Thyroid gland (tissue), 4 donors: ENCODE measurements at regions not wholly inside any gene's neighbourhood (a gene's known extent, or its start where the extent isn't known, plus 50 kb on each side); places are given as distances from the start of the nearest gene placed in this dataset.

ENCODE experiments used
- DNase-seq, 2 donors: peaks; one replicate each; pipeline ENCODE4 v3.0.0-alpha.2; 2019
- H3K27ac ChIP-seq, 3 donors: fragments of 200-600 bp; sonication (generic); 1 replicate in 2 of 3; 2 replicates in 1 of 3; pipeline ENCODE4 v1.5.1; 2016 to 2019; ENCODE audit warnings: mild to moderate bottlenecking in 1 of 3, moderate library complexity in 1 of 3
- H3K27me3 ChIP-seq: fragments of 200-600 bp; sonication (generic); one replicate; pipeline ENCODE4 v1.5.1; 2019
- H3K36me3 ChIP-seq, 2 donors: fragments of 200-600 bp; sonication (generic); one replicate each; pipeline ENCODE4 v1.5.1; 2016 to 2019
- H3K4me1 ChIP-seq, 2 donors: fragments of 200-600 bp; sonication (generic); one replicate each; pipeline ENCODE4 v1.5.1; 2017 to 2019
- H3K4me3 ChIP-seq, 3 donors: fragments of 200-600 bp; sonication (generic); replicated peaks in 1 of 3; 1 replicate in 2 of 3; 2 replicates in 1 of 3; pipeline ENCODE4 v1.5.1; 2016; ENCODE audit warnings: mild to moderate bottlenecking in 1 of 3
- H3K9me3 ChIP-seq: fragments of 200-600 bp; sonication (generic); one replicate; pipeline ENCODE4 v1.5.1; 2017
- POLR2A ChIP-seq, 2 donors: fragments of 450-650 bp; IDR thresholded peaks; one replicate each; pipeline ENCODE4 v1.6.1; 2017; ENCODE audit warnings: antibody characterized with exemption in 2 of 2, mild to moderate bottlenecking in 2 of 2, moderate library complexity in 1 of 2
- WGBS, 2 donors: methylation state at CpG; one replicate each; pipeline ENCODE4 v1.1.5; 2017; 5-methylcytosine and 5-hydroxymethylcytosine counted together
- intact Hi-C: fragments of 100-400 bp; cut with DNase I; formaldehyde crosslinking; loops from one replicate; pipeline ENCODE4 v1.15.1; 2023
- TF ChIP-seq, protein P1 (sequence below), 6 experiments: fragments of 200-600 bp in 3 of 6; fragments of 450-650 bp in 3 of 6; sonication (generic) in 3 of 6; IDR thresholded peaks; one replicate each; pipeline ENCODE4 v1.5.1; 2016 to 2019; ENCODE audit warnings: antibody characterized with exemption in 6 of 6, mild to moderate bottlenecking in 2 of 6, inconsistent platforms in 1 of 6, moderate library complexity in 1 of 6

DNA sequence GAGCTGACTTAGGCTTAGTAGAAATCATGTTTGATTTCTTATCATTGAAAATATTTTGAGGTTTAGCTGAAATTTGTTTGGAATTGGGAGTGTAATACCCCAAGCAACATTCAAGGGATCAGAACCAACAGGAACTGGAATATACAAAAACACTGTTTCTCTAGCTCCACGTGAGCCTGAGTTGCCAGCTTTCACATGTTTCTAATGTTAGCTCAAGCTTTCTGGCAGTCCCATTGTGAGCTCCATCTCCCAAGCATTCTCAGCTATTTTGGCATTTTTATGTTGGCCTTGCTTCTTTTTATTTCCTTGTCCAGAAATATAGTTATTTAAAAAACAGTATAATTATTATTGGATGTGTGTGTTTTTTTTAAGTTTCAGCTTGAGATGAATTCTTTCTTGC lies 427.1 kb upstream of the DPH6 start:
- Histone ChIP-seq H3K27me3 (no peaks in the 10 kb centered on the region), H3K36me3 (no peaks in the 10 kb centered on the region), H3K9me3 (no peaks in the 10 kb centered on the region), H3K4me1 (no peaks in the 10 kb centered on the region), H3K4me3 (no peak overlapping the region), H3K27ac (no peak overlapping the region)
- DNase-seq: no peak
- TF ChIP-seq, protein P1, sequence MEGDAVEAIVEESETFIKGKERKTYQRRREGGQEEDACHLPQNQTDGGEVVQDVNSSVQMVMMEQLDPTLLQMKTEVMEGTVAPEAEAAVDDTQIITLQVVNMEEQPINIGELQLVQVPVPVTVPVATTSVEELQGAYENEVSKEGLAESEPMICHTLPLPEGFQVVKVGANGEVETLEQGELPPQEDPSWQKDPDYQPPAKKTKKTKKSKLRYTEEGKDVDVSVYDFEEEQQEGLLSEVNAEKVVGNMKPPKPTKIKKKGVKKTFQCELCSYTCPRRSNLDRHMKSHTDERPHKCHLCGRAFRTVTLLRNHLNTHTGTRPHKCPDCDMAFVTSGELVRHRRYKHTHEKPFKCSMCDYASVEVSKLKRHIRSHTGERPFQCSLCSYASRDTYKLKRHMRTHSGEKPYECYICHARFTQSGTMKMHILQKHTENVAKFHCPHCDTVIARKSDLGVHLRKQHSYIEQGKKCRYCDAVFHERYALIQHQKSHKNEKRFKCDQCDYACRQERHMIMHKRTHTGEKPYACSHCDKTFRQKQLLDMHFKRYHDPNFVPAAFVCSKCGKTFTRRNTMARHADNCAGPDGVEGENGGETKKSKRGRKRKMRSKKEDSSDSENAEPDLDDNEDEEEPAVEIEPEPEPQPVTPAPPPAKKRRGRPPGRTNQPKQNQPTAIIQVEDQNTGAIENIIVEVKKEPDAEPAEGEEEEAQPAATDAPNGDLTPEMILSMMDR (IDR thresholded peaks at IDR 0.05): no peak
- no peak for TF ChIP-seq POLR2A (IDR thresholded peaks at IDR 0.05)
- 25 to 44% methylated on average over 1 of the region's 1 CpG for WGBS, 2 donors
- intact Hi-C loops: no loop called here

DNA sequence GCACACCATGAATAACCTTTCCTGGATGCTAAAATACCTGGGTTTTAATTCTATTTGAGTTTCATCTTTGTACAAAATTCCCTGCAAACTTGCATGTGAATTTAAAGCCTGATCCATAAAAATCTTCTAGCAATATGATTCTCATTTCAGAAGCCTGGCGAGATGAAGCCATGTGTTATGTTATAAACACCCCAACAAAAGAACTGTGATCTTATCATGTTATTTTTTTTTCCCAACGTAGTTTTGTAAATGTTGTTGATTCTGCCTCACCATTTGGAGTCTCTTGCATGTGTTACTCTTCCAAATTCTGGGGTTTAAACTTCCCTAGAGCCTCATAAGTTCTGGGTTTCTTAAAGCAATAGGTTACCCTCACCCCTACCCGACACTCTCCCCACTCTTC lies 428.1 kb upstream of the DPH6 start:
- no peak overlapping the region for H3K27ac ChIP-seq
- intact Hi-C loops: no loop called here

GRCh38 chr15:35975941-35976340 lies 430.0 kb upstream of the DPH6 start:
- DNase-seq: no peak
- Histone ChIP-seq H3K27ac (no peak overlapping the region), H3K36me3 (no peaks in the 10 kb centered on the region), H3K9me3 (no peaks in the 10 kb centered on the region), H3K4me3 (no peak overlapping the region), H3K4me1 (no peaks in the 10 kb centered on the region), H3K27me3 (no peaks in the 10 kb centered on the region)
- WGBS, 2 donors: 93% methylated on average over 4 of the region's 4 CpGs
- intact Hi-C loops: no loop called here
- no peak for TF ChIP-seq POLR2A (IDR thresholded peaks at IDR 0.05)
- TF ChIP-seq, protein P1 (IDR thresholded peaks at IDR 0.05): no peak

More for the DNA sequence above, 428.1 kb upstream of the DPH6 start:
- no peaks in the 10 kb centered on the region for H3K36me3 ChIP-seq
- 62 to 69% methylated on average over 3 of the region's 3 CpGs for WGBS, 2 donors
- no peak for DNase-seq
- no peaks in the 10 kb centered on the region for H3K27me3 ChIP-seq
- no peak for TF ChIP-seq POLR2A (IDR thresholded peaks at IDR 0.05)
- TF ChIP-seq, protein P1 (IDR thresholded peaks at IDR 0.05): no peak
- no peak overlapping the region for H3K4me3 ChIP-seq
- no peaks in the 10 kb centered on the region for H3K9me3 ChIP-seq
- no peaks in the 10 kb centered on the region for H3K4me1 ChIP-seq

GRCh38 chr15:35979608-35980007 lies 433.6 kb upstream of the DPH6 start:
- Histone ChIP-seq H3K36me3 (no peaks in the 10 kb centered on the region), H3K4me1 (no peaks in the 10 kb centered on the region), H3K27ac (no peak overlapping the region), H3K4me3 (no peak overlapping the region), H3K9me3 (no peaks in the 10 kb centered on the region), H3K27me3 (no peaks in the 10 kb centered on the region)
- no peak for TF ChIP-seq POLR2A (IDR thresholded peaks at IDR 0.05)
- TF ChIP-seq, protein P1 (IDR thresholded peaks at IDR 0.05): no peak
- DNase-seq: no peak
- intact Hi-C loops: no loop called here
- WGBS, 2 donors: 58% methylated on average over 2 of the region's 2 CpGs

DNA sequence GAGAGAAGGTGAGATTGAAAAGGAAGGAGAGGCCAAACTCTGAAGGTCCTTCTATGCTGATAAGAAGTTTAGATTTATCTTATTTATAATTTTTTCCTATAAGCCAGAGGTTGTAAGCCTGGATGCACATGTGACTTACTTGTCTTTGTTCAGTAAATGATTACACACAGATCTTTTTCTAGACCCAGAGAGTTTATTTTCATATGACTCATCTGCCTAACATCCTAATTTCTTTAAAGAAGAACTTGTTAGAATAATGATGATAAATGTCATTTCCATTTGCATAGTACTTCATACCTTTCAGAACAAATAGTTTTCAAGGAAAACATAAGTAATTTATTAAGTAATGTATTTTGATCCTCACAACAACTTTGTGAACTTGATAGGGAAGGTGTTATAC lies 434.8 kb upstream of the DPH6 start:
- Histone ChIP-seq H3K4me3 (no peak overlapping the region), H3K9me3 (no peaks in the 10 kb centered on the region), H3K4me1 (no peaks in the 10 kb centered on the region), H3K27ac (no peak overlapping the region), H3K27me3 (no peaks in the 10 kb centered on the region), H3K36me3 (no peaks in the 10 kb centered on the region)
- intact Hi-C loops: no loop called here
- DNase-seq: no peak
- TF ChIP-seq POLR2A (IDR thresholded peaks at IDR 0.05): no peak
- TF ChIP-seq, protein P1 (IDR thresholded peaks at IDR 0.05): no peak
